ENCODE measurements at regions not wholly inside any gene's neighbourhood (a gene's known extent, or its start where the extent isn't known, plus 50 kb on each side); places are given as distances from the start of the nearest gene placed in this dataset.
A peak's percentile ranks its signal among the peaks of the same experiment; 100 is the strongest.

DNA sequence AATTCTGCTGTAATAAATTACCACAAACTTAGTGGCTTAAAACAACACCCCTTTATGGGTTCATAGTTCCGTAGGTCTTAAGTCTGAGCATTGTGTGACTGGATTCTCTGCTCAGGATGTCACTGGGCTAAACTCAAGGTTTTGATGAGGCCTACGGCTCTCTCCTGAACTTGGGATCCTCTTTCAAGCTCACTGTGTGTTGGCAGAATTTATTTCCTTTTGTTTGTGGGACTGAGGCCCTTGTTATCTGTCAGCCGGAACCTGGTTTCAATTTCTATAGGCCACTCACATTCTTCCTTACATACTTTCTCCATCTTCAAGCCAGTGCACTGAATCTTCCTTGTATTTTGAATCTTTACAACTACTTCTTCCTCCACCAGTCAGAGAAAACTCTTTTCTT, 290.2 kb downstream of the AKAIN1 start:
- Histone ChIP-seq H3K36me3 (ENCODE audit: insufficient read depth, low read depth, low read length) (no peaks in the 10 kb centered on the region), H3K4me1 (ENCODE audit: insufficient read depth, low read length) (peaks cover 7% of the 10 kb centered on the region), H3K4me3 (ENCODE audit: low read length) (no peak overlapping the region), H3K27ac (ENCODE audit: low read length) (no peak overlapping the region), H3K9ac (ENCODE audit: low read depth, low read length) (no peak overlapping the region), H3K9me3 (ENCODE audit: insufficient read depth, low read depth, low read length) (no peaks in the 10 kb centered on the region), H3K27me3 (ENCODE audit: insufficient read depth, low read length) (no peaks in the 10 kb centered on the region)

- Histone ChIP-seq H3K27ac (ENCODE audit: low read length) (no peak overlapping the region), H3K4me1 (ENCODE audit: insufficient read depth, low read length) (no peaks in the 10 kb centered on the region), H3K9me3 (ENCODE audit: insufficient read depth, low read depth, low read length) (peaks cover 18% of the 10 kb centered on the region), H3K9ac (ENCODE audit: low read depth, low read length) (no peak overlapping the region), H3K27me3 (ENCODE audit: insufficient read depth, low read length) (no peaks in the 10 kb centered on the region), H3K36me3 (ENCODE audit: insufficient read depth, low read depth, low read length) (no peaks in the 10 kb centered on the region), H3K4me3 (ENCODE audit: low read length) (no peak overlapping the region)
Measured at GRCh38 chr18:4888251-4889040, 308.6 kb downstream of the AKAIN1 start.

DNA sequence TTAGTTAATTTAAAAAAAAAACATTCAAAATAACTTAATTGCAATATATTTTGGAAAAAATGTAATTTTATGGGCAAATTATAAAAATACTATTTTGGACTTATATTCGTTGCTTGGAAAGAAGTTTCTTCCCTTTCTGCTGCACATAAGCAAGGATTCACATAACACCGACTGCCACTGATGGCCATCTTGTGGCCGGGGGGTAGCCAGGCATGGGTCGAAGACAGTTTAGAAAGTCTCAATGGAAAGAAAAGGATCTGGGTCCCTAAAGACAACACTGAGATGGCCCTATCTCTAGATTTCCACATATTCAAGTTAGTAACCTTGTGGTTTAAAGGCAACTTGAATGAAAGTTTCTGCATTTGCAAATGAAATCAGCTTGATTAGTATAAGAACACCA, 318.6 kb downstream of the AKAIN1 start:
- H3K9ac ChIP-seq (ENCODE audit: low read depth, low read length) = no peak overlapping the region

GRCh38 chr18:4871197-4871596, 325.9 kb downstream of the AKAIN1 start:
- Histone ChIP-seq H3K9me3 (ENCODE audit: insufficient read depth, low read depth, low read length) (peaks cover 31% of the 10 kb centered on the region), H3K27me3 (ENCODE audit: insufficient read depth, low read length) (no peaks in the 10 kb centered on the region)

More for the DNA sequence above, 318.6 kb downstream of the AKAIN1 start:
- peaks cover 8% of the 10 kb centered on the region for H3K9me3 ChIP-seq (ENCODE audit: insufficient read depth, low read depth, low read length)
- H3K27me3 ChIP-seq (ENCODE audit: insufficient read depth, low read length) = no peaks in the 10 kb centered on the region
- H3K36me3 ChIP-seq (ENCODE audit: insufficient read depth, low read depth, low read length) = no peaks in the 10 kb centered on the region
- no peaks in the 10 kb centered on the region for H3K4me1 ChIP-seq (ENCODE audit: insufficient read depth, low read length)
- no peak overlapping the region for H3K27ac ChIP-seq (ENCODE audit: low read length)
- H3K4me3 ChIP-seq (ENCODE audit: low read length) = no peak overlapping the region

GRCh38 chr18:4870177-4870773, 326.8 kb downstream of the AKAIN1 start:
- no peak overlapping the region for H3K27ac ChIP-seq (ENCODE audit: low read length)
- H3K36me3 ChIP-seq (ENCODE audit: insufficient read depth, low read depth, low read length) = no peaks in the 10 kb centered on the region
- H3K4me3 ChIP-seq (ENCODE audit: low read length) = no peak overlapping the region
- H3K9ac ChIP-seq (ENCODE audit: low read depth, low read length) = no peak overlapping the region
- no peaks in the 10 kb centered on the region for H3K27me3 ChIP-seq (ENCODE audit: insufficient read depth, low read length)
- H3K4me1 ChIP-seq (ENCODE audit: insufficient read depth, low read length) = peaks cover 8% of the 10 kb centered on the region; the same call in 1 of the 2 replicates
- H3K9me3 ChIP-seq (ENCODE audit: insufficient read depth, low read depth, low read length) = peaks cover 31% of the 10 kb centered on the region

More at GRCh38 chr18:4871197-4871596, 325.9 kb downstream of the AKAIN1 start:
- Histone ChIP-seq H3K36me3 (ENCODE audit: insufficient read depth, low read depth, low read length) (no peaks in the 10 kb centered on the region), H3K9ac (ENCODE audit: low read depth, low read length) (no peak overlapping the region), H3K4me1 (ENCODE audit: insufficient read depth, low read length) (0 out of 2 replicates have a peak, but pooled peaks cover 3% of the 10 kb centered on the region), H3K4me3 (ENCODE audit: low read length) (no peak overlapping the region), H3K27ac (ENCODE audit: low read length) (no peak overlapping the region)

DNA sequence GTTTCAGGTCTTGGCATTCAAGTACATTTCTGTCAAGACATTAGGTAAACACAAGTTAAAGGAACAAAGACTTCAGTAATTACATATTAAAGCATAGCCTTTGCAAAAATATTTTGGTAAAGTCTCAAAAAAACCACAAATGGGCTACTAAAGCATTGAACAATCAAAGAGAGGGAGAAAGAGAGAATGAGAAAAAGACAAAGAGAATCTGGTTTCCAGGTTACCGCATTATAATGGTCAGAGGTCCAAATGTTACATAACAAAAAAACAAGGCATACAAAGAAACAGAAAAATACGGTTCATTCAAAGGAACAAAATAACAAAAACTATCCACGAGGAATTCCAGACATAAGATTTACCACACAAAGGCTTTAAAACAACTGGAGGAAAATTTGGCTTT, 327.9 kb downstream of the AKAIN1 start:
- no peaks in the 10 kb centered on the region for H3K27me3 ChIP-seq (ENCODE audit: insufficient read depth, low read length)
- no peak overlapping the region for H3K9ac ChIP-seq (ENCODE audit: low read depth, low read length)
- peaks cover 30% of the 10 kb centered on the region for H3K9me3 ChIP-seq (ENCODE audit: insufficient read depth, low read depth, low read length)
- H3K4me1 ChIP-seq (ENCODE audit: insufficient read depth, low read length) = peaks cover 8% of the 10 kb centered on the region; the same call in 1 of the 2 replicates
- no peaks in the 10 kb centered on the region for H3K36me3 ChIP-seq (ENCODE audit: insufficient read depth, low read depth, low read length)
- H3K4me3 ChIP-seq (ENCODE audit: low read length) = no peak overlapping the region
- H3K27ac ChIP-seq (ENCODE audit: low read length) = no peak overlapping the region

- Histone ChIP-seq H3K9me3 (ENCODE audit: insufficient read depth, low read depth, low read length) (no peaks in the 10 kb centered on the region; the same call in 1 of the 2 replicates), H3K27ac (ENCODE audit: low read length) (no peak overlapping the region), H3K36me3 (ENCODE audit: insufficient read depth, low read depth, low read length) (no peaks in the 10 kb centered on the region), H3K4me3 (ENCODE audit: low read length) (no peak overlapping the region), H3K9ac (ENCODE audit: low read depth, low read length) (no peak overlapping the region), H3K27me3 (ENCODE audit: insufficient read depth, low read length) (no peaks in the 10 kb centered on the region), H3K4me1 (ENCODE audit: insufficient read depth, low read length) (peaks cover 25% of the 10 kb centered on the region)
Measured at GRCh38 chr18:4858379-4859127, 338.5 kb downstream of the AKAIN1 start.

GRCh38 chr18:4854671-4855070, 342.4 kb downstream of the AKAIN1 start:
- Histone ChIP-seq H3K4me3 (ENCODE audit: low read length) (peak overlapping the region; percentile 12; the same call in 1 of the 2 replicates), H3K27ac (ENCODE audit: low read length) (peak overlapping the region; percentile 9), H3K9ac (ENCODE audit: low read depth, low read length) (0 out of 2 replicates have a peak overlapping the region, but pooled peaks have one; percentile 12), H3K4me1 (ENCODE audit: insufficient read depth, low read length) (peaks cover 25% of the 10 kb centered on the region), H3K36me3 (ENCODE audit: insufficient read depth, low read depth, low read length) (no peaks in the 10 kb centered on the region), H3K9me3 (ENCODE audit: insufficient read depth, low read depth, low read length) (no peaks in the 10 kb centered on the region), H3K27me3 (ENCODE audit: insufficient read depth, low read length) (no peaks in the 10 kb centered on the region)

DNA sequence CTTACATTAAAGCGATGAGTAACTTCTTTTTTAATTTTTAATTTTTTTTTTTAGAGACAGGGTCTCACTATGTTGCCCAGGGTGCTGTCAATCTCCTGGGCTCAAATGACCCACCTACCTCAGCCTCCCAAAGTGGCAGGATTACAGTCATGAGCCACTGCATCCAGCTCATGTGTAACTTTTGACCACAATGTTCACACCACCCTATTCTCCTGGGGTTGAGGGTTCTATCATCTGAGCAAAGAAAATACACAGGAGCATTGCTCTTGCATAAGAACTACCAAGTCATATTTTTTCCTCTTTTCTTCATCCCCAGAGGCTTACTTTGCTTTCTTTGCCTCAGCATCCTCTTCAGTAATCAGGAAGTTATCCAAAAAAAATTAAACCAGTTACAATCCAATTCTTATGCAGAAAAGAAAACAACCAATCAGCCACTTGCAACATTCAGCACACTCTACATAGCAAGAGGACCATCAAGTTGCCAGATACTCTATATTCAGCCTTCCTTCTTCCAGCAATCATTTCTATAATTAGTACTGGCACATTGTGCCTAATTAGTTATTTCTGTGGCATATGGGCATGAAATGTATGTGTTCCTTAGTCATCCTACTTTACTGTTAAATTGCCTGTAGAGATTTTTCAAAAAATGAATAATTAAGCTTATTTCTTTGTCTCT, 345.6 kb downstream of the AKAIN1 start:
- Histone ChIP-seq H3K36me3 (ENCODE audit: insufficient read depth, low read depth, low read length) (no peaks in the 10 kb centered on the region), H3K27me3 (ENCODE audit: insufficient read depth, low read length) (no peaks in the 10 kb centered on the region), H3K4me1 (ENCODE audit: insufficient read depth, low read length) (peaks cover 25% of the 10 kb centered on the region), H3K4me3 (ENCODE audit: low read length) (no peak overlapping the region), H3K9me3 (ENCODE audit: insufficient read depth, low read depth, low read length) (no peaks in the 10 kb centered on the region), H3K27ac (ENCODE audit: low read length) (no peak overlapping the region), H3K9ac (ENCODE audit: low read depth, low read length) (no peak overlapping the region)

- Histone ChIP-seq H3K27me3 (ENCODE audit: insufficient read depth, low read length) (no peaks in the 10 kb centered on the region), H3K36me3 (ENCODE audit: insufficient read depth, low read depth, low read length) (no peaks in the 10 kb centered on the region), H3K9ac (ENCODE audit: low read depth, low read length) (no peak overlapping the region), H3K9me3 (ENCODE audit: insufficient read depth, low read depth, low read length) (no peaks in the 10 kb centered on the region), H3K27ac (ENCODE audit: low read length) (no peak overlapping the region), H3K4me1 (ENCODE audit: insufficient read depth, low read length) (no peaks in the 10 kb centered on the region), H3K4me3 (ENCODE audit: low read length) (no peak overlapping the region)
Measured at GRCh38 chr18:4847056-4847455, 350.0 kb downstream of the AKAIN1 start.

DNA sequence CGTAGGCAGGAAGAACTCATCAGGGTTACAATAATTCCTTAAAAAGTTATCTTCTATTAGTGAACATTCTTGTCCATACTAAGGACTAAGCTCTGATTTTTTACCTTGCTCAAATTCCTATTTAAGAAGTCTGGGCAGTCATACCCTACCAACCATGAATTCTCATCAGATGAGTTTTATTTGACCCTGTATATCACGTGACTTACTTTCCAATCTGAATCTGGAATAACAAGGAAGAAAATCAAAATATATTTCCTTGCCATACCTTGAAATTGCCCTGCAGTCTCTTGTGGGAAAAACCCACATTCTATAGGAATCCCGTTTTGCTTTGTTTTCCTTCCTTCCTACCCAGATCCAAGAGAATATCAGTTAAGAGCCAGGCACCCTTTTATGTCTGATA, 352.7 kb downstream of the AKAIN1 start:
- Histone ChIP-seq H3K4me3 (ENCODE audit: low read length) (no peak overlapping the region), H3K36me3 (ENCODE audit: insufficient read depth, low read depth, low read length) (no peaks in the 10 kb centered on the region), H3K9ac (ENCODE audit: low read depth, low read length) (no peak overlapping the region), H3K27ac (ENCODE audit: low read length) (no peak overlapping the region), H3K9me3 (ENCODE audit: insufficient read depth, low read depth, low read length) (no peaks in the 10 kb centered on the region), H3K27me3 (ENCODE audit: insufficient read depth, low read length) (no peaks in the 10 kb centered on the region), H3K4me1 (ENCODE audit: insufficient read depth, low read length) (no peaks in the 10 kb centered on the region; the same call in 1 of the 2 replicates)

All from iPS-20b (cell line).